ENCODE measurements at regions not wholly inside any gene's neighbourhood (a gene's known extent, or its start where the extent isn't known, plus 50 kb on each side); places are given as distances from the start of the nearest gene placed in this dataset.

DNA sequence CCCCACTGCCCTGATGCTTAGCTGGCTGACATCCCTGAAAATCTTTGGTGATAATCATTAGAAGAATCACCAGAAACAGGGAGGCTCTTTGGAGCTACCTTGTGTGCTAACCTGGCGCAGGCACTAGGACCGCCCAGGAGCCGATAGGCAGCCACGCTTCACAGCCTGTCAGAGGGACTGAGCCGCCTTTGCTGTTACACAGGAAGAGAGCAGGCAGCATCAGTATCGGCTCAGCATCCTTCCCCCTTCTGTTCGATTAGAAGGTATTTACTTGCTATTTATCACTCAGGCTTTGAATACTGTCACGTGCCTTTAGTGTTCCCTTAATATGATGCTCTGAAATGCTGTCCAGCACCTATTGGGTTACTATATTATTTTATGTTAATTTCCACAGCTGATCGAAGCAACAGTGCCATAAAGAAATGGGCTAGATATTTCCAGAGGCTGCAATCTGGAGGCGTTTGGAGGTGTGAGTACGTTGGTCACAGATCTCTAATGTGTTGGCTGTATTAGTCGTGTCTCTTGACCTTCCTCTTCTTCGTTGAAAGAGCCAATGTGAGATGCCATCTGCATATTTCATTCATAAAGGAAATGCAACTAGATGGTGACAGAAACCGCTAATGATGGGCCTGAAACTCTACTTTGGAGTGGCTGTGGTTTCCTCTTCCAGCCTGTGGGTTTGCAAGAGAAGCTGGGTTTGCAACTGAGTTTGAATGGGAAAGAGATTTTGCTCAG, 110.4 kb upstream of the RAB27B start:
- DNase-seq = no peak

DNA sequence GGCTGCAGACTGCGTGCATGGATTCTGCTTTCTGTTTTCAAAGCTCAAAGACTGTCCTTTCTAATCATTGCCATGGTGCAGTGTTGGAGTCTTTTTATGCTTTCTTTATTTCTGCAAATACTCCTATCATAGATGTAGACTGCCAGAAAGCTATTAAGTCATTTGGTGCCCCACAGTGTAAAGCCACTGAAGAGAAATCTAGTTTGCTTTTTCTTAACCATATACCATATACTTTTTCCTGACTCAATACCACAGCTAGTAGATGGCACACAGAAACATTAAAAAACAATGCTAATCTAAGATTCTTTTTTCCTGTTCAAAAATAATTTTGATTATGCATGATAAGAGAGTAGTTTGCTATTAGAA, 109.9 kb upstream of the RAB27B start:
- no peak for DNase-seq

DNA sequence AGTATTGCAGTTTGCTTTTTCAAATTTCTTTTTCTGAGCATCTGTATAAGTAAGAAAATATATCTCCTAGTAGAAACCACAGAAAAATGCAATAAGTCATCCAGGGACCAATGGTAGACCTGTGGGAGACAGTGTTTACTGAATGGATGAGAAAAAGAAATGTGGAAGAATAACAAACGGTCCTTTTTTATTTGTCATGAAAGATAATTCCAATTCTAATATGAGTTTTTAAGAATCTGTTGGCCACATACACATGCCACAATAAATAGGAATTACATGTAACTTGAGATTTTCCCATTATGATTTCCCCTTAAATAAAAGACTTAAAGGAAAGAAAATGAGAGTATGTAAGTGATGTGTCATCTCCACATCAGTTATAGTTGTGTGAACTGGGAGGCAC, 107.7 kb upstream of the RAB27B start:
- DNase-seq = no peak

GRCh38 chr18:54726143-54726542, 102.1 kb upstream of the RAB27B start:
- DNase-seq = no peak

DNA sequence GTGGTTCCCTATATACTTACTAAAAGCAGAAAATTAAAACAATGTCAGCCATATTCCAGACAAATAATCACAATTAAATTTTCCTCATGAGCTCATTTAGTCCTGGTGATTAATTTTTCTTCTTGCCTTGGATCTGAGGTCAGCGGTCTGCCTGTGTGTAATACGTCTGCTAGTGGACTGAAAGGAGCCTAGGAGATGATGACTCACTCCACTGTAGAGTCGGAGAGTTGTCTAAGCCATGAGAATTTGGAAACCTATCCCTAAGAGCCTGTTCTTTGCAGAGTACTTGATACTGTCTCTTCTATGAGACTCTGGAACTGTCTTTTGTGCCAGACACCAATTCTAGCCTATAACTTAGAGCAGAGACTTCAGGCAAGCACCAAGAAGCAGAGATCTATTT, 94.2 kb upstream of the RAB27B start:
- no peak for DNase-seq

- no peak for DNase-seq
Measured at GRCh38 chr18:54736981-54737380, 91.3 kb upstream of the RAB27B start.

GRCh38 chr18:54737986-54738385, 90.3 kb upstream of the RAB27B start:
- DNase-seq = no peak

DNA sequence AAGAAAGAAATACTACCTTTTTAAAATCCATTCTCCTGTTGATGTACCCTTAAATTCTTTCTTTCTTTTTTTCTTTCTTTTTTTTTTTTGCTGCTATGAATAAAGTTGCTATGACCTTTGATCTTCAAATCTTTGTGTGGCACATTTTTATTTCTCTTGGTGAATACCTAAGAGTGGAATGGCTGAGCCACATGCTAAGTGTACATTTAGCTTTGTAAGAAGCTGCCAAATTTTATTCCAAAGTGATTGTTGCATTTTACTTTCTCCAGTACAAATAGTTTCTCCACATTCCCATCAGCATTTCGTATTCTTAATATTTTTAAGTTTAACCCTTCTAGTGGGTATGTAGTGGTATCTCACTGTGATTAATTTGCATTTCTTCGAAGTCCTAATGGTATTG, 88.8 kb upstream of the RAB27B start:
- DNase-seq = no peak

DNA sequence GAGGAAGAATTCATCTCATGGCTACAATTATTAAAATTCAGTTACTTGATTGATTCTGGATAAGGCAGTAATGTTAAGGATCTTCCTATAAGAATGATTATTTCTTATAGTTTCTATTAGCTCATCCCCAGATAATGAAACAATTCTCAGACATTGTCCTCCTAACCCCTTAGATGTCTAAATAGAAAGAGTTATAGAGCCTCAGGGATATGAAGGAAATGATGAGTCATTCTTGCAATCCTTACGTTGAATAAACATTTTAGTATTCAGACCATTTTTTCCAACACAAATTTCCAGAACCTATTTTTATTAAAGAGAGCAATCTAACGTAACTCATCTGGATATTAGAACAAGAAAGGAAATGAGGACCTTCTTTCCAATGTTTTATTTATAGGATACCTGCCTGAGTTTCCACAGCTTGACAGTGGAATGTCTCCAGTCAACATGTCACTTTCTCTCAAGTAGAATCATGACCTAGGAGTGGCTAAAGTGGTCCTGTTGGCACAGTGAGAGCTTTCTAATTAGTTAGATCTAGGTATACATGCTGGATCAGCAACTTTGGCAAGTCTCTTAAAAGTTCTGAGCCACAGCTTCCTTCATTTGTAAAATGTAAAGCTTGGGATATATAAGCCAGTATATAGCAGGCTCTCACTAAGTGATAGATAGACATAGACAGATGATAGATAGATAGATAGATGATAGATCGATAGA, 88.0 kb upstream of the RAB27B start:
- DNase-seq = no peak

GRCh38 chr18:54742120-54742519, 86.2 kb upstream of the RAB27B start:
- no peak for DNase-seq

- no peak for DNase-seq
Measured at GRCh38 chr18:54742659-54743604, 85.3 kb upstream of the RAB27B start.

GRCh38 chr18:54743605-54743995, 84.7 kb upstream of the RAB27B start:
- no peak for DNase-seq

- no peak for DNase-seq
Measured at GRCh38 chr18:54749291-54749690, 79.0 kb upstream of the RAB27B start.

DNA sequence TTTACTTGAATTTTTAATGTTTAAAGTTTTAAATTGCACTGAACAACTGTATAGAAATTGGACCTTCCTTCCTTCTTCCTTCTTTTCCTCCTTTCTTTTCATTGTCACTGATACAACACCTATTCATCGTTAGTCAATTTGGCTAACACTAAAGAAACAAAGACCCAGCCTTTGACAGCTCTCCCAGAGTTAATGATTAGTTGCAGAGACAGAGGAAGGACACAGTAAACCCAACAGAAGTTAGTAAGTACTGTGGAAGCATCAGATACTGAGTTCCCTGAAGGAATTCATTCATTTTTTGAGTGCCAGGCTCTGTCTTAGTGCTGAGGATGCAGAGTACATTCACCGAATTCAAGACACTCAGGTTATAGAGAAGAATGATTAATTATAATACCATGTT, 77.9 kb upstream of the RAB27B start:
- DNase-seq = no peak

DNA sequence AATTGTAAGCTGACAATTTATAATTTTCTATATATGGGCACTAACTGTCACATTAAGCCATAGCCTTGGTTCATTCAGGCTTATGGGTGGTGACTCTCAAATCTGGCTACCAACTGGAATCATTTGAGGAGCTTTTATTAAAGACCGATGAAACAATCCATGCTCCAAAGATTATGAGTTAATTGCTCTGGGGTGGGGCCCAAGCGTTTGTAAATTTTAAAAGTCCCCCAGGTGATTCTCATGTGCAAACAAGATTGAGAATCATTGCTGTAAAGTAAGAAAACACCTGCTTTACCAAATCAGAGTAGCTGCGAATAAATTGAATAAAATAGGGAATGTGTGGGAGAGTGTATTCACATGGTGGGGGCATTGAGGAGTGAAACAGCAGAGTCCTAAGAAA, 76.1 kb upstream of the RAB27B start:
- DNase-seq = no peak

DNA sequence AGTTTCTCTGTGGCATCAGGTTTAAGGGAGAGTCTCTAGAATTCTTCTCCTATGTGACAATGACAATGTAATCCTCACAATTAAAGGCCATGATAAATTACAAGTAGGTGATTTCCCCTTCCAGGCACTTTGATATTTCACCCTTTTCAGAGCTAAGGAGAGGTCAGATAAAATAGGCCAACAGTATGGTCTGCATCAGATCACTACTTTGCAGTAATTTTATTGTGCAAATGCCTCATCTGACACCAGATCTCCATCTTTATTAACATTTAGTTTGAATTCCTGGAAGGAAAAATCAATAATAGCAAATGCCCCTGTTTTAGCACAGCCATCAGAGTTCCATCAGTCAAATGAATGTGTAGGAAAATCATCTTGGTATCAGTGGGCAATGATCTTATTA, 72.8 kb upstream of the RAB27B start:
- no peak for DNase-seq

DNA sequence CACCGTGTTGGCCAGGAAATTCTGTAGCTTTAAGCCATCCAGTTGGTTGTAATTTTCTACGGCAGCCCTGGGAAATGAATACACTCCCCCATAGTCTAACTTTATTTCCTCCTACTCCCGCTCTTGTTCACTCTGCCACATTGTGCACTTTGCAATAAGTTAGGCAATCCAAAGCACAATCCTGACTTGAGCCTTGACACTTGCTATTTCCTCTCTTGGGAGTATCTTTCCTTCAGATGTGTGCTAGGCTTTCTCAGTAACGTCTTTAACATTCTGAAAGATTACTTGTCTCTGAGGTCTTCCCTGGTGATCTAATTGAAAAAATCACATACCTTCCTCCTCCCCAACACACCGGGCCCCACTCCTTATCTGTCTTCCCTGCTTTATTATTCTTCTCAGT, 65.9 kb upstream of the RAB27B start:
- no peak for DNase-seq

GRCh38 chr18:54764786-54765185, 63.5 kb upstream of the RAB27B start:
- DNase-seq = no peak

DNA sequence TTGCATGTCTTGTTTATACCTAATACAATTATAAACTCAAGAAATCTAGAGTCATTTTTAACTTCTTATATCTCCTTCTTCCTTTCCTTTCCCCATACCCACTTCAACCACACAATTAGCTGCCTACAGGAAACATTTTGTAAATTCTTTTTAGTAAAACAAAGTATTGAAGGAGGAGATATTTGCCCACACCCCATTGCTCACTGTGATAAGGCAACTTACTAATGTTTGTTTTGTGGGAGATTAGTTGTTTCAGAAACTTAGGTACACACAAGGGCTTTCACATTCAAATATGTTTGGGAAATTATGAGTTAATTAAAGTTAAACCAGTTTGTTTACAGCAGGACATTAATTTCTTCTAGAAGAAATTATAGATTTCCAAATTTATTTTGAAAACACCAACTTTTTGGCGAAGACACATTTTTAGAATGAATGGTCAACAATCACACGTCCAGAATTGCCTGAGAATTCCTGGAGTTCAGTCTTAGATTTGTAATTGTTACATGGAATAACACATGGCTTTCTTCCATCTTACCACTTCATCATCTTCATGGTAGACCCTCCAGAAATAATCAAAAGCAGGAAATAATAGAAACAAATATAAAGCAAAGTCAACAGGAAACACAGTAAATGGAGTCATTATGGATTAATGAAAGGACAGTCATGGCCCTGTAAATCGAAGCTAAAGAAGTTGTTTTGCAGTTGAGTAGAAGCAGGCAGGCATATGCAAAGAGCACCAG, 62.5 kb upstream of the RAB27B start:
- no peak for DNase-seq

- DNase-seq = no peak
Measured at GRCh38 chr18:54766634-54767033, 61.6 kb upstream of the RAB27B start.

DNA sequence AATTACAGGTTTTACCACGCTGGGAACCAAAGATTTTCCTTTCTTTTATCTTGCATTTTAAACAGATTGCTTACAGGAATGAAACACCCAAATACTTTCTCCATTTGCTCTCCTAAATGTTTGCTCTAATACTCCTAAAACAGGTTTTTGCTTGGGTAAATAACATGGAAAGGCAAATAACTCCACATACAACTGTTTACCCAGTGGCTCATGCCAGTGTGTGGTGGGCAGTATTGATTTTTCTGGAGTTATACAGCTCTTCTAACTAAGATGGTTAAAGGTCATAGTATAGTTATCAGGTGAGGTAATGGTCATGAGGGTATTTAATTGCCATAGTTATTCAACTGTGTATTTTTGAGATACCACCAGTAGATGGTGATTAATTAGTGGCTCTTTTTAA, 61.2 kb upstream of the RAB27B start:
- DNase-seq = no peak

GRCh38 chr18:54769526-54770464, 58.5 kb upstream of the RAB27B start:
- no peak for DNase-seq
